CD4-positive, alpha-beta T cell (primary cell): ENCODE measurements at regions not wholly inside any gene's neighbourhood (a gene's known extent, or its start where the extent isn't known, plus 50 kb on each side); places are given as distances from the start of the nearest gene placed in this dataset.

ENCODE experiments used
- ATAC-seq: fragments of 200-7000 bp; cut with Tn5 transposase; one replicate; pipeline ENCODE4 v1.10.0; 2022; ENCODE audit warnings: mild to moderate bottlenecking; ENCODE audit not compliant: poor library complexity
- CTCF ChIA-PET: fragments of 350-600 bp; sonication (Branson Sonifier 250); formaldehyde crosslinking; loops from one replicate; lab custom pipeline; 2021; ENCODE audit warnings: antibody characterized with exemption, inconsistent platforms; lab: Charles Lee
- POLR2A ChIA-PET: fragments of 350-600 bp; sonication (Branson Sonifier 250); formaldehyde crosslinking; loops from one replicate; lab custom pipeline; 2021; ENCODE audit warnings: antibody characterized with exemption, inconsistent platforms; lab: Charles Lee
- DNase-seq, 14 experiments: peaks; one replicate each; pipeline ENCODE4 v3.0.0-alpha.2; 2013 to 2020; ENCODE audit warnings: mixed read lengths in 2 of 14
- H3K27ac ChIP-seq, 2 donors: one replicate each; pipeline versions ENCODE4 v1.5.1 to v1.7.0; 2013; ENCODE audit warnings: low read length in 2 of 2, low read depth in 1 of 2, mild to moderate bottlenecking in 1 of 2
- H3K27me3 ChIP-seq, 2 experiments: 1 replicate in 1 of 2; 2 replicates in 1 of 2; pipeline versions ENCODE4 v1.6.1 to v1.7.0; 2013; ENCODE audit warnings: low read length in 2 of 2, control low read depth in 1 of 2, mild to moderate bottlenecking in 1 of 2, moderate library complexity in 1 of 2; ENCODE audit not compliant: insufficient read depth in 2 of 2, control insufficient read depth in 1 of 2
- H3K36me3 ChIP-seq: one replicate; pipeline ENCODE4 v1.6.1; 2013; ENCODE audit warnings: low read length, control low read depth; ENCODE audit not compliant: insufficient read depth
- H3K4me1 ChIP-seq: one replicate; pipeline ENCODE4 v1.6.1; 2013; ENCODE audit warnings: low read length, control low read depth; ENCODE audit not compliant: insufficient read depth
- H3K4me3 ChIP-seq: one replicate; pipeline ENCODE4 v1.5.1; 2013; ENCODE audit warnings: mild to moderate bottlenecking, low read length, moderate library complexity
- H3K9me3 ChIP-seq, 2 experiments: 1 replicate in 1 of 2; 2 replicates in 1 of 2; pipeline versions ENCODE4 v1.6.1 to v1.7.0; 2013; ENCODE audit warnings: low read length in 2 of 2, mild to moderate bottlenecking in 2 of 2, control low read depth in 1 of 2, moderate library complexity in 1 of 2; ENCODE audit not compliant: control insufficient read depth in 1 of 2, insufficient read depth in 1 of 2
- H3K27ac Mint-ChIP-seq: one replicate; pipeline ENCODE4 v1.8.0; 2020; ENCODE audit warnings: mixed read lengths
- H3K27me3 Mint-ChIP-seq: one replicate; pipeline ENCODE4 v1.8.0; 2021; ENCODE audit warnings: mixed read lengths
- H3K36me3 Mint-ChIP-seq: one replicate; pipeline ENCODE4 v1.8.0; 2021; ENCODE audit warnings: low read depth, mixed read lengths
- H3K4me1 Mint-ChIP-seq: one replicate; pipeline ENCODE4 v1.8.0; 2021; ENCODE audit warnings: low read depth, mixed read lengths
- H3K4me3 Mint-ChIP-seq: one replicate; pipeline ENCODE4 v1.8.0; 2020; ENCODE audit warnings: mild to moderate bottlenecking, mixed read lengths
- H3K9me3 Mint-ChIP-seq: one replicate; pipeline ENCODE4 v1.8.0; 2020; ENCODE audit warnings: mixed read lengths
- intact Hi-C, 2 experiments: fragments of 100-400 bp; cut with DNase I in 1 of 2; cut with micrococcal nuclease in 1 of 2; formaldehyde crosslinking; loops; one replicate each; pipeline versions ENCODE4 v1.15.1 to v1.9.0; 2023 to 2025; cut with DNase I, micrococcal nuclease
- TF ChIP-seq, protein P1 (sequence below): fragments of 200-600 bp; IDR thresholded peaks from one replicate; pipeline ENCODE4 v1.8.0; 2022; ENCODE audit warnings: antibody characterized with exemption, mild to moderate bottlenecking

DNA sequence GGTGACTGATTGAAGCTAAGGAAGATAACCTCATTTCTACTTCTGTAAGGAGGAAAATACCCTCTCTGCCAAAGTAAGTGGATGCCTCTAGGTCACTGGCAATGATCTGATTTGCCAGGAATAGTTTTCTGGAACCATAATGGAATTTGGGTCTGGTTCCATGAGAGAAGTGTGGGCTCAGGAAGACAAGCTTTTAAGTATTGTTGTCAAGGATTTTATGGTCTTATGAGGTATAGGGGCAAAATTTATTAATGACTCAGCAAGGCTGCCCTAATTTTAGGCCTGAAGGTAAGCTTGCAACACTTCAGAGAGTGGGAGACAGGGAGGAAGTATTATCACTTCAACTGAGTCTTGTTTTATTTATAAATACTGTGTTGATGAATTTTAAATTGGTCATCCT, 322.6 kb upstream of the ACTBL2 start:
- no peak for ATAC-seq
- Histone ChIP-seq H3K9me3 (no peaks in the 10 kb centered on the region), H3K4me1 (no peaks in the 10 kb centered on the region), H3K27me3 (no peaks in the 10 kb centered on the region), H3K36me3 (no peaks in the 10 kb centered on the region), H3K27ac (no peak overlapping the region), H3K4me3 (no peak overlapping the region)
- H3K27me3 Mint-ChIP-seq: no peaks in the 10 kb centered on the region
- ChIA-PET POLR2A (no interaction called here), CTCF (no interaction called here)
- H3K4me1 Mint-ChIP-seq: no peaks in the 10 kb centered on the region
- H3K9me3 Mint-ChIP-seq: no peaks in the 10 kb centered on the region
- intact Hi-C loops: no loop called here
- TF ChIP-seq, protein P1, sequence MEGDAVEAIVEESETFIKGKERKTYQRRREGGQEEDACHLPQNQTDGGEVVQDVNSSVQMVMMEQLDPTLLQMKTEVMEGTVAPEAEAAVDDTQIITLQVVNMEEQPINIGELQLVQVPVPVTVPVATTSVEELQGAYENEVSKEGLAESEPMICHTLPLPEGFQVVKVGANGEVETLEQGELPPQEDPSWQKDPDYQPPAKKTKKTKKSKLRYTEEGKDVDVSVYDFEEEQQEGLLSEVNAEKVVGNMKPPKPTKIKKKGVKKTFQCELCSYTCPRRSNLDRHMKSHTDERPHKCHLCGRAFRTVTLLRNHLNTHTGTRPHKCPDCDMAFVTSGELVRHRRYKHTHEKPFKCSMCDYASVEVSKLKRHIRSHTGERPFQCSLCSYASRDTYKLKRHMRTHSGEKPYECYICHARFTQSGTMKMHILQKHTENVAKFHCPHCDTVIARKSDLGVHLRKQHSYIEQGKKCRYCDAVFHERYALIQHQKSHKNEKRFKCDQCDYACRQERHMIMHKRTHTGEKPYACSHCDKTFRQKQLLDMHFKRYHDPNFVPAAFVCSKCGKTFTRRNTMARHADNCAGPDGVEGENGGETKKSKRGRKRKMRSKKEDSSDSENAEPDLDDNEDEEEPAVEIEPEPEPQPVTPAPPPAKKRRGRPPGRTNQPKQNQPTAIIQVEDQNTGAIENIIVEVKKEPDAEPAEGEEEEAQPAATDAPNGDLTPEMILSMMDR: no peak
- H3K4me3 Mint-ChIP-seq: no peak overlapping the region
- no peaks in the 10 kb centered on the region for H3K36me3 Mint-ChIP-seq
- DNase-seq: no peak
- no peak overlapping the region for H3K27ac Mint-ChIP-seq

- ChIA-PET POLR2A (no interaction called here), CTCF (no interaction called here)
- Mint-ChIP-seq H3K9me3 (no peaks in the 10 kb centered on the region), H3K27ac (no peak overlapping the region), H3K36me3 (no peaks in the 10 kb centered on the region), H3K27me3 (no peaks in the 10 kb centered on the region), H3K4me1 (no peaks in the 10 kb centered on the region), H3K4me3 (no peak overlapping the region)
- ATAC-seq (no peak), DNase-seq (no peak)
- Histone ChIP-seq H3K27me3 (no peaks in the 10 kb centered on the region), H3K27ac (no peak overlapping the region), H3K36me3 (no peaks in the 10 kb centered on the region), H3K4me3 (no peak overlapping the region), H3K9me3 (no peaks in the 10 kb centered on the region), H3K4me1 (no peaks in the 10 kb centered on the region)
- intact Hi-C loops: no loop called here
- TF ChIP-seq, protein P1: no peak
Measured at GRCh38 chr5:57804505-57804904, 321.9 kb upstream of the ACTBL2 start.

DNA sequence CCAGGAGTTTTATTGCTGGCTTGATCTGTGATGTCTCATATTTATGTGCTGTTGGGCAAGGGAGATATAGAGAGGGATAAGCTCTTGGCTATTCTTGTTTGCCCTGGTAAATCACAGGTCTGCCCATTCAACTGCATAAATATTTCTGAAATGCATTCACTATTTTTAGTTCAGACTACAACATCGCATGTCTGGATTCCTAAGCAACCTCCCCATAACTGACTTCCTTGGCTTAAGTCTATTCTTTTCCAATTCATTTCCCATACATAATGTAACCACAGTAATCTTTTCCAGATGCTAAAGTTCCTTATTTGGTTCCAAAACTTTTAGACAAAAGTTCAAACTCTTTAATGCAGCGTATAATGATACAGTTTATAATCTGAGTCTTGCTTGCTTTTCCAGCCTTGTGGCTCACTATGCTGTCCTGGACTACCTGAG, 321.4 kb upstream of the ACTBL2 start:
- Mint-ChIP-seq H3K4me1 (no peaks in the 10 kb centered on the region), H3K27ac (no peak overlapping the region), H3K4me3 (no peak overlapping the region), H3K36me3 (no peaks in the 10 kb centered on the region), H3K9me3 (no peaks in the 10 kb centered on the region), H3K27me3 (no peaks in the 10 kb centered on the region)
- no peaks in the 10 kb centered on the region for H3K36me3 ChIP-seq
- no peak for DNase-seq
- ChIA-PET CTCF (no interaction called here), POLR2A (no interaction called here)
- no peak overlapping the region for H3K4me3 ChIP-seq
- no peak for ATAC-seq
- H3K9me3 ChIP-seq: no peaks in the 10 kb centered on the region
- no peaks in the 10 kb centered on the region for H3K27me3 ChIP-seq
- intact Hi-C loops: no loop called here
- H3K4me1 ChIP-seq: no peaks in the 10 kb centered on the region
- TF ChIP-seq, protein P1: no peak
- no peak overlapping the region for H3K27ac ChIP-seq
